GM12872 (cell line): ENCODE measurements at regions not wholly inside any gene's neighbourhood (a gene's known extent, or its start where the extent isn't known, plus 50 kb on each side); places are given as distances from the start of the nearest gene placed in this dataset.

Experiments
- CTCF ChIP-seq: IDR thresholded peaks from 3 replicates; pipeline ENCODE4 v1.5.1; 2011; ENCODE audit warnings: low read depth, mild to moderate bottlenecking, low read length, moderate library complexity; ENCODE audit not compliant: insufficient read depth

GRCh38 chr21:24112020-24112419 is 1495.3 kb downstream of the MRPL39 start:
- no peak for TF ChIP-seq CTCF

GRCh38 chr21:24110846-24111245 is 1496.4 kb downstream of the MRPL39 start:
- no peak for TF ChIP-seq CTCF

GRCh38 chr21:24097181-24097580 is 1510.1 kb downstream of the MRPL39 start:
- no peak for TF ChIP-seq CTCF

- no peak for TF ChIP-seq CTCF
Observed at GRCh38 chr21:24096651-24097050, 1510.6 kb downstream of the MRPL39 start.

GRCh38 chr21:24093032-24093431 is 1514.2 kb downstream of the MRPL39 start:
- no peak for TF ChIP-seq CTCF

GRCh38 chr21:24076179-24076578 is 1531.1 kb downstream of the MRPL39 start:
- TF ChIP-seq CTCF = no peak

- TF ChIP-seq CTCF = no peak
Observed at GRCh38 chr21:24055696-24056095, 1551.6 kb downstream of the MRPL39 start.

GRCh38 chr21:24050231-24050630 is 1557.0 kb downstream of the MRPL39 start:
- no peak for TF ChIP-seq CTCF
